Posterior vena cava (tissue), 2 donors: ENCODE measurements at regions not wholly inside any gene's neighbourhood (a gene's known extent, or its start where the extent isn't known, plus 50 kb on each side); places are given as distances from the start of the nearest gene placed in this dataset.

Experiments used
- DNase-seq: peaks from one replicate; pipeline ENCODE4 v3.0.0-alpha.2; 2020; ENCODE audit warnings: low spot score
- intact Hi-C, 2 donors: fragments of 100-400 bp; cut with DNase I; formaldehyde crosslinking; loops; one replicate each; pipeline versions ENCODE4 v1.14.1 to v1.14.2; 2022 to 2023
- donor health status: DM: yes; HTN: yes; CAD: no.
- donor health status: DM: yes; HTN: yes; CAD: no.

- intact Hi-C loops: no loop called here
- DNase-seq: no peak
These were observed 240.7 kb upstream of the POU3F2 start for GRCh38 chr6:98593676-98594075.

GRCh38 chr6:98601716-98602115, 232.7 kb upstream of the POU3F2 start:
- intact Hi-C loops: no loop called here
- no peak for DNase-seq

GRCh38 chr6:98605705-98606104, 228.7 kb upstream of the POU3F2 start:
- intact Hi-C loops: no loop called here
- no peak for DNase-seq

- intact Hi-C loops: no loop called here
- no peak for DNase-seq
These were observed 207.1 kb upstream of the POU3F2 start for GRCh38 chr6:98627129-98627775.

GRCh38 chr6:98633886-98634285, 200.5 kb upstream of the POU3F2 start:
- intact Hi-C loops: no loop called here
- no peak for DNase-seq

- no peak for DNase-seq
- intact Hi-C loops: no loop called here
These were observed 199.8 kb upstream of the POU3F2 start for GRCh38 chr6:98634569-98634968.

GRCh38 chr6:98635191-98635590, 199.2 kb upstream of the POU3F2 start:
- no peak for DNase-seq
- intact Hi-C loops: no loop called here

- no peak for DNase-seq
- intact Hi-C loops: no loop called here
These were observed 197.4 kb upstream of the POU3F2 start for GRCh38 chr6:98636941-98637340.

GRCh38 chr6:98639089-98639635, 195.2 kb upstream of the POU3F2 start:
- intact Hi-C loops: no loop called here
- DNase-seq: no peak

- DNase-seq: no peak
- intact Hi-C loops: no loop called here
These were observed 194.0 kb upstream of the POU3F2 start for GRCh38 chr6:98640366-98640765.

GRCh38 chr6:98641949-98642719, 192.2 kb upstream of the POU3F2 start:
- DNase-seq: no peak
- intact Hi-C loops: no loop called here

- DNase-seq: no peak
- intact Hi-C loops: no loop called here
These were observed 190.3 kb upstream of the POU3F2 start for GRCh38 chr6:98644063-98644462.

- intact Hi-C loops: no loop called here
- DNase-seq: no peak
These were observed 186.0 kb upstream of the POU3F2 start for GRCh38 chr6:98648211-98648914.

- intact Hi-C loops: no loop called here
- no peak for DNase-seq
These were observed 183.4 kb upstream of the POU3F2 start for GRCh38 chr6:98650941-98651340.

- intact Hi-C loops: no loop called here
- no peak for DNase-seq
These were observed 181.2 kb upstream of the POU3F2 start for GRCh38 chr6:98653179-98653578.

- intact Hi-C loops: no loop called here
- DNase-seq: no peak
These were observed 176.6 kb upstream of the POU3F2 start for GRCh38 chr6:98657764-98658163.

GRCh38 chr6:98669371-98669770, 165.0 kb upstream of the POU3F2 start:
- intact Hi-C loops: no loop called here
- no peak for DNase-seq

GRCh38 chr6:98670045-98670746, 164.2 kb upstream of the POU3F2 start:
- DNase-seq: no peak
- intact Hi-C loops: no loop called here

- intact Hi-C loops: no loop called here
- DNase-seq: no peak
These were observed 161.5 kb upstream of the POU3F2 start for GRCh38 chr6:98672681-98673475.
